ENCODE measurements at regions not wholly inside any gene's neighbourhood (a gene's known extent, or its start where the extent isn't known, plus 50 kb on each side); places are given as distances from the start of the nearest gene placed in this dataset.

- TF ChIP-seq EZH2phosphoT487 (IDR thresholded peaks at IDR 0.05; ENCODE audit: borderline replicate concordance, low read length) (no peak), CTCF (IDR thresholded peaks at IDR 0.05; ENCODE audit: low read depth, low read length, poor library complexity, severe bottlenecking) (no peak)
- H3K27ac ChIP-seq (ENCODE audit: low read depth, low read length): no peak overlapping the region
- no peaks in the 10 kb centered on the region for H3K9me2 ChIP-seq (replicated peaks; ENCODE audit: control insufficient read depth, low read length)
- no peaks in the 10 kb centered on the region for H3K4me1 ChIP-seq (ENCODE audit: control insufficient read depth, low read length)
- H3K27me3 ChIP-seq (ENCODE audit: control insufficient read depth, low read length): no peaks in the 10 kb centered on the region
- no peaks in the 10 kb centered on the region for H3F3A ChIP-seq (ENCODE audit: control insufficient read depth, insufficient read depth)
- no peak overlapping the region for H3K4me3 ChIP-seq (ENCODE audit: low read length)
- H3K36me3 ChIP-seq (ENCODE audit: control insufficient read depth, low read length): no peaks in the 10 kb centered on the region
- H4K20me1 ChIP-seq (ENCODE audit: control insufficient read depth, insufficient read depth, low read depth, low read length): no peaks in the 10 kb centered on the region
- no peak overlapping the region for H3K4me2 ChIP-seq (ENCODE audit: low read length)
- H3K9me3 ChIP-seq (ENCODE audit: control insufficient read depth, insufficient read depth, low read length): no peaks in the 10 kb centered on the region
- no peaks in the 10 kb centered on the region for H3K79me2 ChIP-seq (ENCODE audit: control insufficient read depth, low read length)
Measured at GRCh38 chr4:37066159-37066558, 178.4 kb upstream of the NWD2 start.

DNA sequence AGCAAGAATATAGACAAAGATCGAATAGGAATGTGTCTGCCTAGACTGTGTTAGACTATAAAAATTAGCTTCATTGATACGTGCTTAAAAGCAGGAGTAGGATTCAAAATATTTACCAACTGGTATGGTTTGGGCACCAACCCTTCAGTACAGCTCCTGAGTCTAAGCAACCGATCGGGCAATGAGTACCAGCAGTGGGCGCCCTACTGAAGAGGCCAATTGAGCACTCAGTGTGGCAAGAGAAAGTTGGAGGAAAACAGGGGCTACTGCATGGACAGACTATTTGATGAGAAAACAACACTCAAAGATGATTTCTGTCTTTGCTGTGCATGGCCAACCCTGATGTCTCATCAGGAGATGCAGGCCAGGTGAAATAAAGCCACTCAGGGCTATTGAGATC is 176.0 kb upstream of the NWD2 start:
- no peaks in the 10 kb centered on the region for H3K9me3 ChIP-seq (ENCODE audit: control insufficient read depth, insufficient read depth, low read length)
- TF ChIP-seq EZH2phosphoT487 (IDR thresholded peaks at IDR 0.05; ENCODE audit: borderline replicate concordance, low read length) (no peak), CTCF (IDR thresholded peaks at IDR 0.05; ENCODE audit: low read depth, low read length, poor library complexity, severe bottlenecking) (no peak)

DNA sequence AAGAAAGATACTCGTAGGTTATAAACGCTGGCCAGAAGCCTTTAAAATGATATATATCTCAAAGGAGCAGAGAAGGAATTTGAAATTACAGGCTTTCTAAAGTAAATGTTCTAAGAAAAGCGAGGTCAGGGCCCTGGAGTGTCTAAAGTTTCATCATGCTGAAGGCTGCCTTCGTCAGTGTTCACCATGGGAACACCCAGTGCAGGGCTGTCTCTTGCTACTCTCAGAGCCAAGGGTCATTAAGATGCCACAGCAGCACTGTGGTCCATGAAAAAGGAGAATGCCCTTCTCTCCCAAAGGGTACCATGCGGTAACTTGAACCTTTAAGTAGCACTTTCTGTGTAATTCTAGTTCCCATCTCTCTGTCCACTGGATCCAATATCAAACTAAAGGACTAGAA is 174.5 kb upstream of the NWD2 start:
- Histone ChIP-seq H3K4me3 (ENCODE audit: low read length) (no peak overlapping the region), H3K27ac (ENCODE audit: low read depth, low read length) (no peak overlapping the region), H3K9me3 (ENCODE audit: control insufficient read depth, insufficient read depth, low read length) (no peaks in the 10 kb centered on the region), H3K36me3 (ENCODE audit: control insufficient read depth, low read length) (no peaks in the 10 kb centered on the region), H3K27me3 (ENCODE audit: control insufficient read depth, low read length) (no peaks in the 10 kb centered on the region), H3K79me2 (ENCODE audit: control insufficient read depth, low read length) (no peaks in the 10 kb centered on the region), H3K4me2 (ENCODE audit: low read length) (no peak overlapping the region), H3K4me1 (ENCODE audit: control insufficient read depth, low read length) (no peaks in the 10 kb centered on the region), H3K9me2 (replicated peaks; ENCODE audit: control insufficient read depth, low read length) (no peaks in the 10 kb centered on the region), H4K20me1 (ENCODE audit: control insufficient read depth, insufficient read depth, low read depth, low read length) (no peaks in the 10 kb centered on the region), H3F3A (ENCODE audit: control insufficient read depth, insufficient read depth) (no peaks in the 10 kb centered on the region)
- no peak for TF ChIP-seq CTCF (IDR thresholded peaks at IDR 0.05; ENCODE audit: low read depth, low read length, poor library complexity, severe bottlenecking)
- TF ChIP-seq EZH2phosphoT487 (IDR thresholded peaks at IDR 0.05; ENCODE audit: borderline replicate concordance, low read length): no peak

More for the DNA sequence above, 176.0 kb upstream of the NWD2 start:
- H4K20me1 ChIP-seq (ENCODE audit: control insufficient read depth, insufficient read depth, low read depth, low read length): no peaks in the 10 kb centered on the region
- H3F3A ChIP-seq (ENCODE audit: control insufficient read depth, insufficient read depth): no peaks in the 10 kb centered on the region
- no peaks in the 10 kb centered on the region for H3K79me2 ChIP-seq (ENCODE audit: control insufficient read depth, low read length)
- H3K9me2 ChIP-seq (replicated peaks; ENCODE audit: control insufficient read depth, low read length): no peaks in the 10 kb centered on the region
- H3K4me3 ChIP-seq (ENCODE audit: low read length): no peak overlapping the region
- H3K27me3 ChIP-seq (ENCODE audit: control insufficient read depth, low read length): no peaks in the 10 kb centered on the region
- no peak overlapping the region for H3K27ac ChIP-seq (ENCODE audit: low read depth, low read length)
- H3K4me2 ChIP-seq (ENCODE audit: low read length): no peak overlapping the region
- no peaks in the 10 kb centered on the region for H3K4me1 ChIP-seq (ENCODE audit: control insufficient read depth, low read length)
- H3K36me3 ChIP-seq (ENCODE audit: control insufficient read depth, low read length): no peaks in the 10 kb centered on the region

- Histone ChIP-seq H3K4me1 (ENCODE audit: control insufficient read depth, low read length) (no peaks in the 10 kb centered on the region), H3K36me3 (ENCODE audit: control insufficient read depth, low read length) (no peaks in the 10 kb centered on the region), H4K20me1 (ENCODE audit: control insufficient read depth, insufficient read depth, low read depth, low read length) (no peaks in the 10 kb centered on the region), H3K27ac (ENCODE audit: low read depth, low read length) (no peak overlapping the region), H3K9me3 (ENCODE audit: control insufficient read depth, insufficient read depth, low read length) (no peaks in the 10 kb centered on the region), H3F3A (ENCODE audit: control insufficient read depth, insufficient read depth) (no peaks in the 10 kb centered on the region), H3K4me2 (ENCODE audit: low read length) (no peak overlapping the region), H3K79me2 (ENCODE audit: control insufficient read depth, low read length) (no peaks in the 10 kb centered on the region), H3K27me3 (ENCODE audit: control insufficient read depth, low read length) (no peaks in the 10 kb centered on the region), H3K9me2 (replicated peaks; ENCODE audit: control insufficient read depth, low read length) (no peaks in the 10 kb centered on the region), H3K4me3 (ENCODE audit: low read length) (no peak overlapping the region)
- TF ChIP-seq EZH2phosphoT487 (IDR thresholded peaks at IDR 0.05; ENCODE audit: borderline replicate concordance, low read length): no peak
- no peak for TF ChIP-seq CTCF (IDR thresholded peaks at IDR 0.05; ENCODE audit: low read depth, low read length, poor library complexity, severe bottlenecking)
Measured at GRCh38 chr4:37071576-37071975, 173.0 kb upstream of the NWD2 start.
